SU-DHL-6 (cell line): ENCODE measurements at regions not wholly inside any gene's neighbourhood (a gene's known extent, or its start where the extent isn't known, plus 50 kb on each side); places are given as distances from the start of the nearest gene placed in this dataset.

Source experiments
- EZH2phosphoT487 ChIP-seq: fragments of 200-600 bp; sonication (generic), shearing (Covaris generic); conservative IDR thresholded peaks from 2 replicates; pipeline ENCODE4 v1.6.1; 2018; ENCODE audit warnings: mild to moderate bottlenecking, antibody characterized with exemption, low read length, moderate library complexity, mixed read lengths
- TF ChIP-seq, protein P1 (sequence below): fragments of 200-600 bp; sonication (generic); IDR thresholded peaks from one replicate; pipeline ENCODE4 v1.5.1; 2017; ENCODE audit warnings: antibody characterized with exemption, mild to moderate bottlenecking, low read length, moderate library complexity; ENCODE audit not compliant: insufficient read depth, poor library complexity, severe bottlenecking

DNA sequence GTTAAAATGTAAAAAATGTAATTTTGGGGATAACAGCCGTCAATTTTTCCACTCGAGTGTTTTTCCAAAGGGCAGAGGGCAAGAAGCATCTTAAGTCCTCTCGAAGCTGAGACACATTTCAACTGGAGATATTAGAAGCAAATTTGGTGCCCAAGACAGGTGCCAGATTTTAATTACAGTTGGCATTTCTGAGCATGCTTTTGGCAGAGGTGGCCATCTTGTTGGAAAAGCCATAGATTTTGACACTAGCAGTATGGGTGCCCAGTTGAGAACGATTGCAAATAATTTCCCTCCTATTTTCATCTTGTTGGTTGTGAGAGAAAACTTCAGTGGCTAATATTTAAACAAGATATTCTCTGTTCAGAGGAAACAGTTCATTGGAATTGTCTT, 146.3 kb downstream of the TM9SF2 start:
- TF ChIP-seq, protein P1, sequence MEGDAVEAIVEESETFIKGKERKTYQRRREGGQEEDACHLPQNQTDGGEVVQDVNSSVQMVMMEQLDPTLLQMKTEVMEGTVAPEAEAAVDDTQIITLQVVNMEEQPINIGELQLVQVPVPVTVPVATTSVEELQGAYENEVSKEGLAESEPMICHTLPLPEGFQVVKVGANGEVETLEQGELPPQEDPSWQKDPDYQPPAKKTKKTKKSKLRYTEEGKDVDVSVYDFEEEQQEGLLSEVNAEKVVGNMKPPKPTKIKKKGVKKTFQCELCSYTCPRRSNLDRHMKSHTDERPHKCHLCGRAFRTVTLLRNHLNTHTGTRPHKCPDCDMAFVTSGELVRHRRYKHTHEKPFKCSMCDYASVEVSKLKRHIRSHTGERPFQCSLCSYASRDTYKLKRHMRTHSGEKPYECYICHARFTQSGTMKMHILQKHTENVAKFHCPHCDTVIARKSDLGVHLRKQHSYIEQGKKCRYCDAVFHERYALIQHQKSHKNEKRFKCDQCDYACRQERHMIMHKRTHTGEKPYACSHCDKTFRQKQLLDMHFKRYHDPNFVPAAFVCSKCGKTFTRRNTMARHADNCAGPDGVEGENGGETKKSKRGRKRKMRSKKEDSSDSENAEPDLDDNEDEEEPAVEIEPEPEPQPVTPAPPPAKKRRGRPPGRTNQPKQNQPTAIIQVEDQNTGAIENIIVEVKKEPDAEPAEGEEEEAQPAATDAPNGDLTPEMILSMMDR = no peak
- TF ChIP-seq EZH2phosphoT487 = no peak
